Esophagus squamous epithelium (tissue), 5 donors: ENCODE measurements at regions not wholly inside any gene's neighbourhood (a gene's known extent, or its start where the extent isn't known, plus 50 kb on each side); places are given as distances from the start of the nearest gene placed in this dataset.

Source experiments
- DNase-seq: peaks from one replicate; lab custom pipeline; 2025; lab: John Stamatoyannopoulos, UW
- H3K27ac ChIP-seq, 4 donors: fragments of 200-600 bp; sonication (generic); one replicate each; pipeline ENCODE4 v1.5.1; 2016 to 2019; ENCODE audit warnings: mild to moderate bottlenecking in 1 of 4
- H3K27me3 ChIP-seq, 4 donors: fragments of 200-600 bp; sonication (generic); 1 replicate in 3 of 4; 2 replicates in 1 of 4; pipeline versions ENCODE4 v1.5.1 to v1.6.0; 2017 to 2021; ENCODE audit warnings: antibody characterized with exemption in 1 of 4
- H3K36me3 ChIP-seq, 3 donors: fragments of 200-600 bp; sonication (generic); one replicate each; pipeline ENCODE4 v1.5.1; 2016 to 2019
- H3K4me1 ChIP-seq, 3 donors: fragments of 200-600 bp; sonication (generic); one replicate each; pipeline ENCODE4 v1.5.1; 2017 to 2019
- H3K4me3 ChIP-seq, 4 donors: fragments of 200-600 bp; sonication (generic); 1 replicate in 3 of 4; 2 replicates in 1 of 4; pipeline ENCODE4 v1.5.1; 2016 to 2019; ENCODE audit warnings: mild to moderate bottlenecking in 2 of 4, moderate library complexity in 1 of 4
- H3K9me3 ChIP-seq, 3 donors: fragments of 200-600 bp; sonication (generic); one replicate each; pipeline ENCODE4 v1.5.1; 2016 to 2019
- CTCF ChIP-seq, 6 experiments: fragments of 450-650 bp in 4 of 6; fragments of 200-600 bp in 2 of 6; sonication (generic) in 2 of 6; IDR thresholded peaks; one replicate each; pipeline ENCODE4 v1.5.1; 2016 to 2019; ENCODE audit warnings: antibody characterized with exemption in 6 of 6, mild to moderate bottlenecking in 4 of 6, moderate library complexity in 4 of 6
- POLR2A ChIP-seq, 4 donors: fragments of 450-650 bp; IDR thresholded peaks; one replicate each; pipeline ENCODE4 v1.6.1; 2017; ENCODE audit warnings: antibody characterized with exemption in 4 of 4, mild to moderate bottlenecking in 4 of 4, moderate library complexity in 3 of 4
- WGBS, 2 donors: methylation state at CpG; one replicate each; pipeline ENCODE4 v1.1.5; 2018; 5-methylcytosine and 5-hydroxymethylcytosine counted together
- intact Hi-C: fragments of 100-400 bp; cut with DNase I; formaldehyde crosslinking; loops from one replicate; pipeline ENCODE4 v1.15.0; 2022
- donor health status: DM: yes; HTN: yes; CAD: no.

- no peak for TF ChIP-seq CTCF (IDR thresholded peaks at IDR 0.05)
- TF ChIP-seq POLR2A (IDR thresholded peaks at IDR 0.05): no peak
- 56 to 60% methylated on average over 6 of the region's 9 CpGs for WGBS, 2 donors
- Histone ChIP-seq H3K27me3 (peaks cover 0 to 17% (median 0%) of the 10 kb centered on the region in 4 donors), H3K9me3 (no peaks in the 10 kb centered on the region), H3K4me1 (peaks cover 0 to 41% (median 14%) of the 10 kb centered on the region in 3 donors), H3K27ac (no peak overlapping the region), H3K4me3 (no peak overlapping the region), H3K36me3 (no peaks in the 10 kb centered on the region)
- no peak for DNase-seq
- intact Hi-C loops: no loop called here
Observed at GRCh38 chr16:86063760-86064405, 164.9 kb downstream of the IRF8 start.

DNA sequence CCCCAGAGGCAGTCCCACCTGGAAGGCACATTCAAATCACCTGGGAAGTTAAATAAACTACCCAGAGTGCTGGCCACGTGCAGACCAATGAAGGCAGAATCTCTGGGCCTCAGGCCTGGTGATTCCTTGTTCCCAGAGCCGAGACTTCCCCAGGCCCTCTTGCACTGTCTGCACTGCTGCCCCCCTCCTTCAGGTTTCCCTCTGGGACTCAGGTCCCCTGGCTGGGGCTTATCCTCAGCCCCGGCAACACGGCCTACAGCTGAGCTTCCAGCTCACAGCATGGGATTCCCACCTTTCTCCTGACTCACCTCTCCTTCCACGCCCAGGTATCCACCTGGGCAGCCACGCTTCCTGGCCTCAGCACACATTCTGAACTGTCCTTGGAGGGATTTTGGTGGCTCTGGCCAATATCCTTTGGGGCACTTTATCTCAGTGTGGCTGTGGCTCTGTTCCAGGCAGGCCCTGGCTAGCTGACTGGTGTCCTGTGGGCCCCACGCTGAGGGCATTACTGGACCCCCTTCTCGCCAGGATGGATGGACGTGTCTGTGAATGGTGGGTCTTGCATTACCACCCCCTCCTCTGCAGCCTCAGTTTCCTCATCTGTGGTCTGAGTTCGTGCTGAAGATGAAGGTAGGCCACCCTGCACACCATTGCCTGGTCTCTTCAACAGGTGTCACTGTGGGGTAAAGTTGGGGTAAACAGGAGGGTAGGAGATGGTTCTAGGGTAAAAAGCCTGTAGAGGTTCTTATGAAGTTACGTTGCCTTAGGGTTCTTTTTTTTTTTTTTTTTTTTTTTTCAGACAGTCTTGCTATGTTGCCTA is 165.7 kb downstream of the IRF8 start:
- intact Hi-C loops: no loop called here
- 62 to 67% methylated on average over 10 to 11 of the region's 11 CpGs for WGBS, 2 donors

DNA sequence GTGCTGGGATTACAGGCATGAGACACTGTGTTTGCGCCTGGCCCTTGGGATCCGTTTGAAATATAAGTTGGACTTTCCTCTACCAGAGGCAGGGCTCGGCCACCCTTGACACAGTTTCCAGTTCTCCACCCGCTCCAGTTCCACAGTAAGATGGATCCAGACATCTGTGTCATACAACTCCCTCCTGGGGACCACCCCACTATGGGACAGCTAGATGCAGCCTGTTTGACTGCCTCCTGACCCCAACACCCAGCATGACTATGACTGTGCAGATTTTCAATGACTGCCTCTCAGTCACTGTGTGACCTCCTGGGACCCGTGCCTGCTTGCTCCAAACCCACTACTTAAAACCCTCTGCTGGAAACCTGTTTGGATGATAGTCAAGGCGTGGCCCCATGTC is 166.7 kb downstream of the IRF8 start:
- peaks cover 0 to 27% (median 8%) of the 10 kb centered on the region in 3 donors for H3K4me1 ChIP-seq
- H3K4me3 ChIP-seq: no peak overlapping the region
- H3K27me3 ChIP-seq: peaks cover 0 to 16% (median 0%) of the 10 kb centered on the region in 4 donors
- intact Hi-C loops: no loop called here
- H3K36me3 ChIP-seq: no peaks in the 10 kb centered on the region
- DNase-seq: no peak
- no peaks in the 10 kb centered on the region for H3K9me3 ChIP-seq
- H3K27ac ChIP-seq: no peak overlapping the region
- TF ChIP-seq CTCF (IDR thresholded peaks at IDR 0.05) (no peak), POLR2A (IDR thresholded peaks at IDR 0.05) (no peak)
- 72 to 75% methylated on average over 4 to 5 of the region's 6 CpGs for WGBS, 2 donors

More for the DNA sequence above, 165.7 kb downstream of the IRF8 start:
- H3K27ac ChIP-seq: no peak overlapping the region
- no peaks in the 10 kb centered on the region for H3K9me3 ChIP-seq
- H3K4me1 ChIP-seq: peaks cover 0 to 38% (median 14%) of the 10 kb centered on the region in 3 donors
- peaks cover 0 to 13% (median 0%) of the 10 kb centered on the region in 4 donors for H3K27me3 ChIP-seq
- no peaks in the 10 kb centered on the region for H3K36me3 ChIP-seq
- H3K4me3 ChIP-seq: no peak overlapping the region
- no peak for DNase-seq
- TF ChIP-seq CTCF (IDR thresholded peaks at IDR 0.05): no peak
- no peak for TF ChIP-seq POLR2A (IDR thresholded peaks at IDR 0.05)

- TF ChIP-seq POLR2A (IDR thresholded peaks at IDR 0.05): no peak
- TF ChIP-seq CTCF (IDR thresholded peaks at IDR 0.05): no peak
- intact Hi-C loops: no loop called here
- no peak for DNase-seq
- no peaks in the 10 kb centered on the region for H3K9me3 ChIP-seq
- H3K27ac ChIP-seq: no peak overlapping the region
- H3K36me3 ChIP-seq: no peaks in the 10 kb centered on the region
- 74 to 87% methylated on average over 5 to 15 of the region's 17 CpGs for WGBS, 2 donors
- peaks cover 0 to 16% (median 0%) of the 10 kb centered on the region in 3 donors for H3K4me1 ChIP-seq
- H3K27me3 ChIP-seq: peaks cover 0 to 16% (median 0%) of the 10 kb centered on the region in 4 donors
- no peak overlapping the region for H3K4me3 ChIP-seq
Observed at GRCh38 chr16:86066811-86067210, 167.8 kb downstream of the IRF8 start.

DNA sequence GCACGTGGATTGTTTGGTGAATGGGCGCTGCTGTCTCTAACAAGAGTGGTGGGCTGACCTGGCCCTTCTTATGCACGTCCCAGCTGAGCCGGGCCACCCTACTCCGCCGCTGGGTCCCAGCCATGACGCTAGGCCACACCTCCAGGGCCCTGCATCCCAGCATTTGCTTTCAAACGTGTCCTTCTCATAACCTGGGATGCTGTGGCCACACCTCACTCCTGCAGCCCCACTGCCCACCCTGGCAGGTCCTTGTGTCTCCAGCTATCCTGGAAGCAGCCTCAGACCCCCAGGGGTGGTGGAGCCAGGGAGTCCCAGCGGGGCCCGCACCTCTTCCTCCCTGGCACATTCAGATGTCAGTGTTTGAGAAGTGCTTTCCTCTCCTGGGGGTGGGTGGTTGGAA is 168.6 kb downstream of the IRF8 start:
- H3K4me3 ChIP-seq: no peak overlapping the region
- DNase-seq: no peak
- no peaks in the 10 kb centered on the region for H3K36me3 ChIP-seq
- H3K9me3 ChIP-seq: no peaks in the 10 kb centered on the region
- intact Hi-C loops: no loop called here
- H3K27ac ChIP-seq: no peak overlapping the region
- peaks cover 0 to 14% (median 0%) of the 10 kb centered on the region in 4 donors for H3K27me3 ChIP-seq
- 77 to 89% methylated on average over 8 of the region's 10 CpGs for WGBS, 2 donors
- peaks cover 0 to 9% (median 0%) of the 10 kb centered on the region in 3 donors for H3K4me1 ChIP-seq
- TF ChIP-seq CTCF (IDR thresholded peaks at IDR 0.05) (no peak), POLR2A (IDR thresholded peaks at IDR 0.05) (no peak)
